ENCODE measurements at regions not wholly inside any gene's neighbourhood (a gene's known extent, or its start where the extent isn't known, plus 50 kb on each side); places are given as distances from the start of the nearest gene placed in this dataset.

- no peak overlapping the region for H3K4me3 ChIP-seq (replicated peaks; ENCODE audit: low read depth, low read length)
- TF ChIP-seq CTCF (IDR thresholded peaks at IDR 0.05; ENCODE audit: low read depth, low read length, missing control alignments), result no peak
Observed at GRCh38 chr6:119818876-119819275, 469.3 kb upstream of the MAN1A1 start.

GRCh38 chr6:119814609-119815400 lies 465.2 kb upstream of the MAN1A1 start:
- TF ChIP-seq CTCF (IDR thresholded peaks at IDR 0.05; ENCODE audit: low read depth, low read length, missing control alignments), result no peak
- no peak for DNase-seq (ENCODE audit: extremely low read depth, low read depth)
- H3K4me3 ChIP-seq (replicated peaks; ENCODE audit: low read depth, low read length), result no peak overlapping the region

More at GRCh38 chr6:119818876-119819275, 469.3 kb upstream of the MAN1A1 start:
- DNase-seq (ENCODE audit: extremely low read depth, low read depth), result no peak

GRCh38 chr6:119802464-119802863 lies 452.9 kb upstream of the MAN1A1 start:
- no peak for DNase-seq (ENCODE audit: extremely low read depth, low read depth)
- TF ChIP-seq CTCF (IDR thresholded peaks at IDR 0.05; ENCODE audit: low read depth, low read length, missing control alignments), result no peak
- H3K4me3 ChIP-seq (replicated peaks; ENCODE audit: low read depth, low read length), result no peak overlapping the region

GRCh38 chr6:119801056-119801455 lies 451.5 kb upstream of the MAN1A1 start:
- no peak for DNase-seq (ENCODE audit: extremely low read depth, low read depth)
- no peak overlapping the region for H3K4me3 ChIP-seq (replicated peaks; ENCODE audit: low read depth, low read length)
- no peak for TF ChIP-seq CTCF (IDR thresholded peaks at IDR 0.05; ENCODE audit: low read depth, low read length, missing control alignments)

- no peak for TF ChIP-seq CTCF (IDR thresholded peaks at IDR 0.05; ENCODE audit: low read depth, low read length, missing control alignments)
- no peak for DNase-seq (ENCODE audit: extremely low read depth, low read depth)
- H3K4me3 ChIP-seq (replicated peaks; ENCODE audit: low read depth, low read length), result no peak overlapping the region
Observed at GRCh38 chr6:119800526-119800925, 451.0 kb upstream of the MAN1A1 start.

GRCh38 chr6:119799596-119800509 lies 450.3 kb upstream of the MAN1A1 start:
- no peak for DNase-seq (ENCODE audit: extremely low read depth, low read depth)
- H3K4me3 ChIP-seq (replicated peaks; ENCODE audit: low read depth, low read length), result no peak overlapping the region
- no peak for TF ChIP-seq CTCF (IDR thresholded peaks at IDR 0.05; ENCODE audit: low read depth, low read length, missing control alignments)
